SHP77 treated with DMSO at 0.1 percent for 48 hours (cell line): ENCODE measurements at regions not wholly inside any gene's neighbourhood (a gene's known extent, or its start where the extent isn't known, plus 50 kb on each side); places are given as distances from the start of the nearest gene placed in this dataset.
"Not testable (repeated sequence)": the region's sequence is repeated elsewhere in the genome, so short reads cannot be mapped to it uniquely, and the experiment has no call there.

ENCODE experiments used
- DNase-seq: peaks from one replicate; lab custom pipeline; 2025; lab: John Stamatoyannopoulos, UW

DNA sequence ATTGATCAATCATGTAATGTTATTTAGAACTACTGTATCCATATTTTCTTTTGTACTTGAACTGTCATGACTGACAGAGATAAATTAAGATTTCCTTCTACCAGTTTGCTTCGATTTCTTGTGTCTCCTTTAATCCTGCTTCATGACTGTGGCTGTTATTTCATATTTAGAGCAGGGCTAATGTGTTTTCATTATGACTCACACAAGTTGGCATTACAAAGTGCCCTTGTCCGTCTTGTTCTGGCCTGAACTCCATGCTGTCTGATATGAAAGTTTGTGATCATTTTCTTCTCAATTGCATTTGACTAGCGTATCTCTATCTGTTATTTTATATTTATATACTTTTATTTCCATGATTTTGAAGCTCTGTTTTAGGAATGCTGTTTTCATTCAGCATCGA lies 344.1 kb upstream of the PRKCQ start:
- DNase-seq = no peak

- not testable (repeated sequence) for DNase-seq
Measured at GRCh38 chr10:6921026-6921425, 340.9 kb upstream of the PRKCQ start.

DNA sequence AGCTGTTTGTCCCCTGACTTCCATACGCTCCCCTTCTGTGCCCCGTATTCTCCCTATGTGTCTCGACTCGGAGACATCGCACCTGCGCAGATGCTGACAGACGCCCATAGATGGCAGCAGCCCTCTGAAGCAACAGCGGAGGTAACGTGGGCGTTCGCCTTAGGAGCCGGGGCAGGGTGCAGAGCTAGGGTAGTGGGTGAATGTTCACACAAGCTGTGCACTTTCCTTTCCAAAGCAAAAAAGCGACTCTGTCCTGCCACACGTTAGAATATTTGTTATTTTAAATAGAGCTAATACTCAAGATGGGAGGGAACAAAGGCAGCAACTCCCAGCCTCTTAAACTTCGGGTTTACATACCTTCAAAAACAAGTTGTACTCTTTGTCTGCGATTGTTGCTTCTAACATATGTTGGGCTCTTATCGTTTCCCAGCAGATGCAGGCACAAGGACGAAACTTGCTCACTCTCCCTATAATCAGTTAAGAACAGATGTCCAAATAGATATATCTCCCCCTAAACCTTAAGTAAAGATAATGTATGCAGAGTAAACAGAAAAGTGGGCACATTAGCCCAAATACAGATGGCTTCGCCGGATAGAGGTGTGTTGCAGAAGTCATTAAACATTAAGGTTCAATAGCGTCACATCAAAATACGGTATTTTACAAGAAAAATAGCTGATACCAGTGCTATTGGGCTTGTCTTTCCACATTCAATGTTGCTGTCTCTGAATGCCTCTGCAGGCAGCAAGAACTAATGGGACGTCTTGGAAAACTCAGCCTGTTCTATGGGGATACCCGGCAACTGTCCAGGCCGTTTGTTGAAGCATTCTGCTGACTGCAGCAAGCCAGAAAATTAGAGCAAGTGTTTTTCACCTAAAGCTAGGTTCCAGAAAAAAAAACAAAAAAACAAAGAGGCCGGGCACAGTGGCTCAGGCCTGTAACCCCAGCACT lies 340.3 kb upstream of the PRKCQ start:
- peak; percentile 31 for DNase-seq

- no peak for DNase-seq
Measured at GRCh38 chr10:6919077-6919476, 339.0 kb upstream of the PRKCQ start.

- no peak for DNase-seq
Measured at GRCh38 chr10:6918305-6918704, 338.2 kb upstream of the PRKCQ start.

DNA sequence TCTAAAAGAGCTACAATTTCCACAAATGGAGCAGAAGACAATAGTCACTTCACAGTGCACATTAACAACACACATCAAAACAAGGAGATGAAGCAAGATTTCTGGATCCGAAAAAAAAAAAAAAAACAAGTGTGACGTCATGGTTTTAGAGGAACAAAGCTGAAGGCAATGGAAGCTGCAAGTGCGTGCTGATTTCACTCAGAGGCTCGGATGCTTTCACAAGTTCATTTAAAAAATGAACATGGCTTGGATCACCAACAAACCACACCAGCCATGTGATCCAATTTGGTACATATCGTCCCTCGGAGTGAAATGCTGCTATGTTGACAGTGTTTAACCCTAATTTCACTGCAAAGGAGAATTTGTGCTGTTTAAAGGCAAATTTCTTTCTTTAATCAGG lies 337.0 kb upstream of the PRKCQ start:
- DNase-seq = no peak

- DNase-seq = no peak
Measured at GRCh38 chr10:6916601-6917000, 336.5 kb upstream of the PRKCQ start.

- DNase-seq = no peak
Measured at GRCh38 chr10:6915307-6915706, 335.2 kb upstream of the PRKCQ start.

DNA sequence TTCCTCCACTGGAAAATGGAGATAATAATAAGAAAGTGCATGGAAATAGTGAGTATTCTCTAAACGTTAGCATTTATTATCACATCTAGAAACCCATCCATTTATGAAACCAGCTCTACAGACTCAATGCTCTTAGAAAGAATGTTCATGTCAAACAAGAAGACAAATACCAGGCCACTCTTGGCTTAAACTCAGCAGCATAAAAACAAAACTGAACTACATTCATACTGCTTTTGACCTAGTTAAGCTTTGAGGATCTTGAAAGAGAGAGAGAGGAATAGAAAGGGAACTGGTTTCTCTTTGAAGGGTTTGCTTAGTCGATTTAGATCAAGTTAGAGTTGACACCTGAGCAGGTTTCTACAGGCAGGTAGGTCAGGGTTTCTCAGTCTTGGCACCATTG lies 332.9 kb upstream of the PRKCQ start:
- DNase-seq = no peak

DNA sequence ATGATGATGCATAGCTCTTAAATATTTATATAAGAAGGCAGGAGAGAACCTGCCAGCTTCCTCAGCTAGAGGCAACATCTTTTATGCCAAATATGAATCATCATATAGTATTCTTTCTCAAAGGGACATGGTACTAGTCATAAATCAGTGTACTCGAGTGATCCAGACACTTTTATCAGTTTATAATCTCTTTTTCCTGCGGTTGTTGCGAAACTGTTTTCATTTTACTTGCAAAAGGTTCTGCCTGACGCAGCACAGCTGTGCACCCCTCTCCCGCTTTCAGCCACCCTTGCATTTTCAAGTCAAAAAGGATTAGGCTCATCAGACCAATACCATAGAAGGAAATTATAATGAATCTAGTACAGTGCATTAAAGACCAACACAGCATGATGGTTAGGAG lies 332.3 kb upstream of the PRKCQ start:
- no peak for DNase-seq

- DNase-seq = no peak
Measured at GRCh38 chr10:6912021-6912420, 331.9 kb upstream of the PRKCQ start.

GRCh38 chr10:6909905-6910560 lies 330.0 kb upstream of the PRKCQ start:
- DNase-seq = no peak

- no peak for DNase-seq
Measured at GRCh38 chr10:6907877-6908530, 327.9 kb upstream of the PRKCQ start.

- no peak for DNase-seq
Measured at GRCh38 chr10:6894405-6894804, 314.3 kb upstream of the PRKCQ start.

DNA sequence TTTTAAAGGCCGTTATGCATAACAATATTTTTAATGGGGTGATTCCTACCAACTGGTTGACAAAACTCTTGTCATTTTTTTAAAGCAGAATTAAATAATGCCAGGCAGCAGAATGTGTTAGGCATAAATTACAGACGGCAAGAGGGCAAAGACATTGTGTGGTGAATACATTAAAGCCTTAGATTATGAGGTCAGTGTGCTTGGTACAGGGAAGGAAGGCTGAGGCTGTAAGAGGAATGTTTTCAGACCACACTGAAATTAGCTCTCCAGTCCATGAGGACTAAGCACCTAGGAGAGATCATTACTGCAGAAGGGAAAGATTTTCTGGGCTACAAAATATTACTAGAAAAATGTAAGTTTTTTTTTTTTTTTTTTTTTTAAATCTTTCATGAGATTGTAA lies 312.8 kb upstream of the PRKCQ start:
- no peak for DNase-seq

DNA sequence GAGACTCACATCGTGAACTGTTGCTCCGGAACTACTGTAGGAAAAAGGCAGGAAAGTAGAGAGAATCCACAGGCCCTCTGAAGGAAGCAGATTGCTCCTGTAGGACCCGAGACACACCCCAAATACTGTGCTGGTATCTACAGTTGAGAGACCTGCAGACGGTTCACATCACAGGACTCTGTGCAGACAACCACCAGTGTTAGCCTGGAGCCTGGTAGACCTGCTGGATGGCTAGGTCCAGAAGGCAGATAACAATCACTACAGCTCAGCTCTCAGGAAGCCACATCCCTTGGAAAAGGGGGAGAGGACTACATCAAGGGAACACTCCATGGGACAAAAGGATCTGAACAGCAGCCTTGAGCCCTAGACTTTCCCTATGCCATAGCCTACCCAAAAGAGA lies 311.8 kb upstream of the PRKCQ start:
- DNase-seq = no peak

GRCh38 chr10:6889718-6890117 lies 309.6 kb upstream of the PRKCQ start:
- no peak for DNase-seq

- DNase-seq = no peak
Measured at GRCh38 chr10:6888434-6888833, 308.4 kb upstream of the PRKCQ start.

- no peak for DNase-seq
Measured at GRCh38 chr10:6885284-6885683, 305.2 kb upstream of the PRKCQ start.

GRCh38 chr10:6881987-6882386 lies 301.9 kb upstream of the PRKCQ start:
- DNase-seq = no peak

- DNase-seq = no peak
Measured at GRCh38 chr10:6877722-6878392, 297.8 kb upstream of the PRKCQ start.

GRCh38 chr10:6877336-6877721 lies 297.3 kb upstream of the PRKCQ start:
- no peak for DNase-seq
